ENCODE measurements at regions not wholly inside any gene's neighbourhood (a gene's known extent, or its start where the extent isn't known, plus 50 kb on each side); places are given as distances from the start of the nearest gene placed in this dataset.

DNA sequence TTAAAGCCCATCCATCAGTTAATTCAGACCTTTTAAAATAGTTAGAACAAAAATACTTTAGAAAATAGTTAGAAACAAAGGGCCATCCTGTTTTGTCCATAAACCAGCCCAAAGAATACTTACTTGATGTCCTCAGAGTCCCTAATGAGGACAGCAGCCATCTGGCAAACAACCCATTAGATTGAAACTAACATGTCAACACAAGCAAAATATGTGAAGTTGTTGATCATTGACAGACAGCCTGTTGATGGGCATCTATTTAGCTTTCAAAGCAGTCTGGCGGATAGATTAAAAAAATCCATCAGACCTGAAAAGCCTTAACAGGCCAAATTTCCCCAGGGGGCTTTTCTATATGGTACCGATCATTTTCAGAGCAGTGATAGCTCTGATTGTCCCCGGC, 154.2 kb upstream of the TSHZ2 start:
- no peak overlapping the region for H3K4me2 ChIP-seq (replicated peaks; ENCODE audit: low read depth, low read length, poor library complexity, severe bottlenecking)
- H3K36me3 ChIP-seq (replicated peaks in 1 of 2; ENCODE audit: control extremely low read depth in 1 of 2, control insufficient read depth in 1 of 2, extremely low read depth in 1 of 2, insufficient read depth in 2 of 2, low read length in 1 of 2) = no peaks in the 10 kb centered on the region
- ATAC-seq (ENCODE audit: low read depth) (no peak), DNase-seq (no peak)
- H3K9me3 ChIP-seq (ENCODE audit: control extremely low read depth in 1 of 3, control insufficient read depth in 2 of 3, insufficient read depth in 1 of 3, low read length in 2 of 3) = no peaks in the 10 kb centered on the region
- H4K20me1 ChIP-seq (ENCODE audit: control insufficient read depth, insufficient read depth, low read length, poor library complexity, severe bottlenecking) = no peaks in the 10 kb centered on the region
- no peak for TF ChIP-seq EZH2 (IDR thresholded peaks at IDR 0.05; ENCODE audit: borderline replicate concordance, insufficient read depth, low read depth, low read length, poor library complexity, severe bottlenecking)
- TF ChIP-seq, protein P1, sequence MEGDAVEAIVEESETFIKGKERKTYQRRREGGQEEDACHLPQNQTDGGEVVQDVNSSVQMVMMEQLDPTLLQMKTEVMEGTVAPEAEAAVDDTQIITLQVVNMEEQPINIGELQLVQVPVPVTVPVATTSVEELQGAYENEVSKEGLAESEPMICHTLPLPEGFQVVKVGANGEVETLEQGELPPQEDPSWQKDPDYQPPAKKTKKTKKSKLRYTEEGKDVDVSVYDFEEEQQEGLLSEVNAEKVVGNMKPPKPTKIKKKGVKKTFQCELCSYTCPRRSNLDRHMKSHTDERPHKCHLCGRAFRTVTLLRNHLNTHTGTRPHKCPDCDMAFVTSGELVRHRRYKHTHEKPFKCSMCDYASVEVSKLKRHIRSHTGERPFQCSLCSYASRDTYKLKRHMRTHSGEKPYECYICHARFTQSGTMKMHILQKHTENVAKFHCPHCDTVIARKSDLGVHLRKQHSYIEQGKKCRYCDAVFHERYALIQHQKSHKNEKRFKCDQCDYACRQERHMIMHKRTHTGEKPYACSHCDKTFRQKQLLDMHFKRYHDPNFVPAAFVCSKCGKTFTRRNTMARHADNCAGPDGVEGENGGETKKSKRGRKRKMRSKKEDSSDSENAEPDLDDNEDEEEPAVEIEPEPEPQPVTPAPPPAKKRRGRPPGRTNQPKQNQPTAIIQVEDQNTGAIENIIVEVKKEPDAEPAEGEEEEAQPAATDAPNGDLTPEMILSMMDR (IDR thresholded peaks at IDR 0.05) = no peak
- intact Hi-C loops (cut with micrococcal nuclease) = no loop called here
- H3K9me3 Mint-ChIP-seq (ENCODE audit: insufficient read depth) = no peaks in the 10 kb centered on the region
- no peak overlapping the region for H2AFZ ChIP-seq (ENCODE audit: insufficient read depth, low read depth, low read length, poor library complexity, severe bottlenecking)
- H3K27ac ChIP-seq (ENCODE audit: low read length in 2 of 2) = no peak overlapping the region
- H3K9ac ChIP-seq (ENCODE audit: low read length) = no peak overlapping the region
- H3K27me3 ChIP-seq (replicated peaks in 1 of 4; ENCODE audit: control extremely low read depth in 1 of 4, control insufficient read depth in 3 of 4, insufficient read depth in 4 of 4, low read length in 3 of 4) = no peaks in the 10 kb centered on the region
- H3K4me1 Mint-ChIP-seq = no peaks in the 10 kb centered on the region
- 98% methylated on average over 3 of the region's 3 CpGs for WGBS (ENCODE audit: insufficient coverage)
- H3K4me3 ChIP-seq (ENCODE audit: control extremely low read depth in 1 of 5, extremely low read depth in 1 of 5, insufficient read depth in 1 of 5, low read depth in 2 of 5, low read length in 4 of 5) = no peak overlapping the region
- H3K79me2 ChIP-seq (ENCODE audit: control insufficient read depth, insufficient read depth, low read length) = no peaks in the 10 kb centered on the region
- H3K27ac Mint-ChIP-seq = no peak overlapping the region
- H3K4me1 ChIP-seq (ENCODE audit: control insufficient read depth in 2 of 2, insufficient read depth in 2 of 2, low read length in 2 of 2) = no peaks in the 10 kb centered on the region
- ChIA-PET POLR2A (no interaction called here), CTCF (no interaction called here)
- H3K27me3 Mint-ChIP-seq = peaks cover 8% of the 10 kb centered on the region
- no peak overlapping the region for H3K4me3 Mint-ChIP-seq

DNA sequence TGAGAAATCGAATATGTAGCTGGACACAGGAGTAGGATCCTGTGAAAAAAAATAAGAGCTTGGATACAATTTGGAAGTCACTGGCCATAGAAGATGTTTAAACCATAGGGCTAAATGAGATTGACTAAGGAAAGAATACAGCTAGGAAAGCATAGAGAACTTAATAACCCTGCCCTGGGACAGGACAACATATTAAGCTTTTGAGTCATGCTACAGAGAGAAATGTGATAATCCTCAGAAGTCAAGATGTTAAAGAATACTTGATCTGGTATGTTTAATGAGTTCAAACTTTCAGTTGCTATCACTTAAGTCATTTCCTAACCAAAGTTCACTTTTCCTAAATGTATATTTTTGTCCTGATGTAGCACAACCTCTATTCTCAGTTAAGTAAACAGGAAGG, 154.6 kb upstream of the TSHZ2 start:
- Mint-ChIP-seq H3K4me3 (no peak overlapping the region), H3K27ac (no peak overlapping the region), H3K27me3 (peaks cover 12% of the 10 kb centered on the region), H3K9me3 (ENCODE audit: insufficient read depth) (no peaks in the 10 kb centered on the region), H3K4me1 (no peaks in the 10 kb centered on the region)
- 40% methylated on average over 1 of the region's 1 CpG for WGBS (ENCODE audit: insufficient coverage)
- DNase-seq (no peak), ATAC-seq (ENCODE audit: low read depth) (no peak)
- ChIA-PET CTCF (no interaction called here), POLR2A (no interaction called here)
- no peaks in the 10 kb centered on the region for H3K9me3 ChIP-seq (ENCODE audit: control extremely low read depth in 1 of 3, control insufficient read depth in 2 of 3, insufficient read depth in 1 of 3, low read length in 2 of 3)
- H2AFZ ChIP-seq (ENCODE audit: insufficient read depth, low read depth, low read length, poor library complexity, severe bottlenecking) = no peak overlapping the region
- H3K4me2 ChIP-seq (replicated peaks; ENCODE audit: low read depth, low read length, poor library complexity, severe bottlenecking) = no peak overlapping the region
- H3K36me3 ChIP-seq (replicated peaks in 1 of 2; ENCODE audit: control extremely low read depth in 1 of 2, control insufficient read depth in 1 of 2, extremely low read depth in 1 of 2, insufficient read depth in 2 of 2, low read length in 1 of 2) = no peaks in the 10 kb centered on the region
- no peaks in the 10 kb centered on the region for H4K20me1 ChIP-seq (ENCODE audit: control insufficient read depth, insufficient read depth, low read length, poor library complexity, severe bottlenecking)
- no peaks in the 10 kb centered on the region for H3K4me1 ChIP-seq (ENCODE audit: control insufficient read depth in 2 of 2, insufficient read depth in 2 of 2, low read length in 2 of 2)
- intact Hi-C loops (cut with micrococcal nuclease) = no loop called here
- no peak overlapping the region for H3K4me3 ChIP-seq (ENCODE audit: control extremely low read depth in 1 of 5, extremely low read depth in 1 of 5, insufficient read depth in 1 of 5, low read depth in 2 of 5, low read length in 4 of 5)
- H3K9ac ChIP-seq (ENCODE audit: low read length) = no peak overlapping the region
- no peaks in the 10 kb centered on the region for H3K79me2 ChIP-seq (ENCODE audit: control insufficient read depth, insufficient read depth, low read length)
- H3K27ac ChIP-seq (ENCODE audit: low read length in 2 of 2) = no peak overlapping the region
- TF ChIP-seq, protein P1 (IDR thresholded peaks at IDR 0.05) = no peak
- TF ChIP-seq EZH2 (IDR thresholded peaks at IDR 0.05; ENCODE audit: borderline replicate concordance, insufficient read depth, low read depth, low read length, poor library complexity, severe bottlenecking) = no peak
- H3K27me3 ChIP-seq (replicated peaks in 1 of 4; ENCODE audit: control extremely low read depth in 1 of 4, control insufficient read depth in 3 of 4, insufficient read depth in 4 of 4, low read length in 3 of 4) = no peaks in the 10 kb centered on the region
